ENCODE measurements at regions not wholly inside any gene's neighbourhood (a gene's known extent, or its start where the extent isn't known, plus 50 kb on each side); places are given as distances from the start of the nearest gene placed in this dataset.

DNA sequence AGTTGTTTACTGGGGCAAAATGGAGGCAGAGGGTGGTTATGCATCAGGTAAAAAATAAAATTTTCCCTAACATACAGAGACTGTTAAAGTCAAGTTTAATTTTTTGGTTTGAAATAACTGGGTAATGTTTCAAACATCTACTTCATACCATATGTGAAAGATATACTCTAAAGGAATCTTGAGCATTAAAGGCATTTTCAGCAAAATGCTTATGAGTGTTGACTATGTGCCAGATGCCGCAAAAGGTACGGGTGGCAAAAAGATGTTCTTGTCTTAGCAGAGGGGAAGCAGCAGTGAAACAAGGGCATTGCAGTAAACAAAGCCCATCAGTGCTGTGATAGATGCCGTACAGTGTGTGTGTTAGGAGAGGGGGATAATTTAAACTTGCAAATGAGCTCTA, 263.1 kb upstream of the ID2 start:
- CTCF ChIA-PET: interaction anchor here (0.6 to 0.8 kb wide), 2 partner anchors 172 to 992 kb away, joined by 3 read pairs; no protein-coding TSS in a partner anchor
- 88% methylated on average over 3 of the region's 3 CpGs for WGBS (ENCODE audit: missing lambda C conversion rate)

DNA sequence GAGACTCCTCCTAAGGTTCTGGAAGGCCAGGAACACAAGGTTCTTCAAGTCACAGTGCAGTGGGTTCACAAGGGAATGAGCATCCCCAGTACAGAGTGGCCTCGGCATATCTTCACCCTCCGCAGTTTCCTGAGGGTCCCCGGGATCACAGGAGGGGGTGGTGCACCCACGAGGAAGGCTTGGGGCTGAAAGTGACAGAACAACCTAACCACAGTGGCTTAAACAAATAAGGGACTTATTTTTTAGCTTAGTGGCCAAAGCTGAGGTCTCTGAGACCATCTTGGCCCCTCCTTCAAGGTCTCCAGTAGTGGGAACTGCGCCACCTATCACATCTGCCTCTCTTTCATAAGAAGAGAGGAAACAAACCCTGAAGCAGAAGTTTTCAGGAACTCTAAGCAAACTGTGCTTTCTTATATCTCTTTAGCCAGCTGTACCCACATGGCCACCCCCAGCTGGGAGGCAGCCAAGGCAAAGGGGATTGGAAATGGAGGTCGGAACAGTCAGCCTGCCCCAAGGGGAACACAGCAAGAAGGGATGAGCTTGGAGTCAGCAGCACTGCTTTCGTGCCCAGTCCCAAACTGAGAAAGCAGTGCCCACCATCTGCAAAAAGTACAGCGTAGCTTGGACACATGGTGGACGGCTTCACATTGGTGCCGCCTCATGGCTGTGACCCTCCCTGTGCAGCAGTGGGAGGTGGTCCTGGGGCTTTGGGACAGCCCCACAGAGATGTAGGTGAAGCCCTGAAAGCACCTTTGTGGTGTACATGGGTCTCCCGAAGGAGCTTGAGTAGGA, 260.0 kb upstream of the ID2 start:
- ATAC-seq: peak in 1 of 2 experiments; percentile 48; a peak in 2 of 6 replicates
- no peak overlapping the region for H3K4me2 ChIP-seq
- H3K27ac ChIP-seq: no peak overlapping the region
- H3K4me3 ChIP-seq: no peak overlapping the region
- no peaks in the 10 kb centered on the region for H3K4me1 ChIP-seq
- ChIA-PET CTCF (interaction anchor here (1.5 kb wide), 1 partner anchor 8 kb away, joined by 3 read pairs; no protein-coding TSS in a partner anchor), POLR2A (no interaction called here)
- 55% methylated on average over 11 of the region's 11 CpGs for WGBS (ENCODE audit: missing lambda C conversion rate)
- no peak for DNase-seq (ENCODE audit: low read depth in 1 of 2, low spot score in 1 of 2)
- no peaks in the 10 kb centered on the region for H3K9me3 ChIP-seq
- FAIRE-seq: no peak
- no peak for TF ChIP-seq RFX5 (IDR thresholded peaks at IDR 0.05)
- TF ChIP-seq, protein P1, sequence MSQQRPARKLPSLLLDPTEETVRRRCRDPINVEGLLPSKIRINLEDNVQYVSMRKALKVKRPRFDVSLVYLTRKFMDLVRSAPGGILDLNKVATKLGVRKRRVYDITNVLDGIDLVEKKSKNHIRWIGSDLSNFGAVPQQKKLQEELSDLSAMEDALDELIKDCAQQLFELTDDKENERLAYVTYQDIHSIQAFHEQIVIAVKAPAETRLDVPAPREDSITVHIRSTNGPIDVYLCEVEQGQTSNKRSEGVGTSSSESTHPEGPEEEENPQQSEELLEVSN (IDR thresholded peaks at IDR 0.05; ENCODE audit: borderline replicate concordance, low read depth): no peak
- no peak for TF ChIP-seq NPAS2 (CRISPR knock-in tag; IDR thresholded peaks at IDR 0.05; ENCODE audit: borderline replicate concordance)
- TF ChIP-seq CBX2 (IDR thresholded peaks at IDR 0.05; ENCODE audit: borderline replicate concordance, low read depth): no peak
- TF ChIP-seq, protein P2, sequence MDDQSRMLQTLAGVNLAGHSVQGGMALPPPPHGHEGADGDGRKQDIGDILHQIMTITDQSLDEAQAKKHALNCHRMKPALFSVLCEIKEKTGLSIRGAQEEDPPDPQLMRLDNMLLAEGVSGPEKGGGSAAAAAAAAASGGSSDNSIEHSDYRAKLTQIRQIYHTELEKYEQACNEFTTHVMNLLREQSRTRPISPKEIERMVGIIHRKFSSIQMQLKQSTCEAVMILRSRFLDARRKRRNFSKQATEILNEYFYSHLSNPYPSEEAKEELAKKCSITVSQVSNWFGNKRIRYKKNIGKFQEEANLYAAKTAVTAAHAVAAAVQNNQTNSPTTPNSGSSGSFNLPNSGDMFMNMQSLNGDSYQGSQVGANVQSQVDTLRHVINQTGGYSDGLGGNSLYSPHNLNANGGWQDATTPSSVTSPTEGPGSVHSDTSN (IDR thresholded peaks at IDR 0.05): no peak
- no peak for TF ChIP-seq HOXA7 (CRISPR knock-in tag; IDR thresholded peaks at IDR 0.05)
- no peak for TF ChIP-seq RARB (CRISPR knock-in tag; IDR thresholded peaks at IDR 0.05)
- no peak for TF ChIP-seq FOSB (CRISPR knock-in tag; IDR thresholded peaks at IDR 0.05)
- no peak for TF ChIP-seq HDAC2 (IDR thresholded peaks at IDR 0.05)
- TF ChIP-seq TFCP2L1 (CRISPR knock-in tag; IDR thresholded peaks at IDR 0.05): no peak
- TF ChIP-seq FOSL2 (IDR thresholded peaks at IDR 0.05): no peak
- no peak for TF ChIP-seq FOSL2 (CRISPR knock-in tag; IDR thresholded peaks at IDR 0.05)
- TF ChIP-seq GATA3 (IDR thresholded peaks at IDR 0.05; ENCODE audit: borderline replicate concordance): no peak

More for the DNA sequence above, 263.1 kb upstream of the ID2 start:
- TF ChIP-seq TFCP2L1 (CRISPR knock-in tag; IDR thresholded peaks at IDR 0.05): no peak
- TF ChIP-seq MAZ (IDR thresholded peaks at IDR 0.05; ENCODE audit: borderline replicate concordance, low read depth, low read length): no peak
- no peak for TF ChIP-seq MYC (IDR thresholded peaks at IDR 0.05; ENCODE audit: borderline replicate concordance, low read length)
- TF ChIP-seq HEYL (CRISPR knock-in tag; IDR thresholded peaks at IDR 0.05): no peak
- TF ChIP-seq RCOR1 (IDR thresholded peaks at IDR 0.05; ENCODE audit: low read depth, low read length): no peak
- no peak for TF ChIP-seq NR3C1 (IDR thresholded peaks at IDR 0.05)
- TF ChIP-seq CTCF (IDR thresholded peaks at IDR 0.05): no peak
- TF ChIP-seq FOSL2 (IDR thresholded peaks at IDR 0.05): no peak
- no peak for TF ChIP-seq FOSL2 (CRISPR knock-in tag; IDR thresholded peaks at IDR 0.05)
- TF ChIP-seq EHMT2 (IDR thresholded peaks at IDR 0.05; ENCODE audit: low read depth): no peak
- TF ChIP-seq, protein P3, sequence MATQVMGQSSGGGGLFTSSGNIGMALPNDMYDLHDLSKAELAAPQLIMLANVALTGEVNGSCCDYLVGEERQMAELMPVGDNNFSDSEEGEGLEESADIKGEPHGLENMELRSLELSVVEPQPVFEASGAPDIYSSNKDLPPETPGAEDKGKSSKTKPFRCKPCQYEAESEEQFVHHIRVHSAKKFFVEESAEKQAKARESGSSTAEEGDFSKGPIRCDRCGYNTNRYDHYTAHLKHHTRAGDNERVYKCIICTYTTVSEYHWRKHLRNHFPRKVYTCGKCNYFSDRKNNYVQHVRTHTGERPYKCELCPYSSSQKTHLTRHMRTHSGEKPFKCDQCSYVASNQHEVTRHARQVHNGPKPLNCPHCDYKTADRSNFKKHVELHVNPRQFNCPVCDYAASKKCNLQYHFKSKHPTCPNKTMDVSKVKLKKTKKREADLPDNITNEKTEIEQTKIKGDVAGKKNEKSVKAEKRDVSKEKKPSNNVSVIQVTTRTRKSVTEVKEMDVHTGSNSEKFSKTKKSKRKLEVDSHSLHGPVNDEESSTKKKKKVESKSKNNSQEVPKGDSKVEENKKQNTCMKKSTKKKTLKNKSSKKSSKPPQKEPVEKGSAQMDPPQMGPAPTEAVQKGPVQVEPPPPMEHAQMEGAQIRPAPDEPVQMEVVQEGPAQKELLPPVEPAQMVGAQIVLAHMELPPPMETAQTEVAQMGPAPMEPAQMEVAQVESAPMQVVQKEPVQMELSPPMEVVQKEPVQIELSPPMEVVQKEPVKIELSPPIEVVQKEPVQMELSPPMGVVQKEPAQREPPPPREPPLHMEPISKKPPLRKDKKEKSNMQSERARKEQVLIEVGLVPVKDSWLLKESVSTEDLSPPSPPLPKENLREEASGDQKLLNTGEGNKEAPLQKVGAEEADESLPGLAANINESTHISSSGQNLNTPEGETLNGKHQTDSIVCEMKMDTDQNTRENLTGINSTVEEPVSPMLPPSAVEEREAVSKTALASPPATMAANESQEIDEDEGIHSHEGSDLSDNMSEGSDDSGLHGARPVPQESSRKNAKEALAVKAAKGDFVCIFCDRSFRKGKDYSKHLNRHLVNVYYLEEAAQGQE (IDR thresholded peaks at IDR 0.05): no peak
- TF ChIP-seq FOSB (CRISPR knock-in tag; IDR thresholded peaks at IDR 0.05): no peak
- no peak for TF ChIP-seq CEBPB (IDR thresholded peaks at IDR 0.05)
- no peak for TF ChIP-seq NFE2L2 (conservative IDR thresholded peaks at IDR 0.05; ENCODE audit: low read length)
- TF ChIP-seq GATA3 (IDR thresholded peaks at IDR 0.05; ENCODE audit: borderline replicate concordance): no peak
- TF ChIP-seq MAFK (IDR thresholded peaks at IDR 0.05; ENCODE audit: partially characterized antibody): no peak
- TF ChIP-seq EHF (CRISPR knock-in tag; IDR thresholded peaks at IDR 0.05): no peak
- no peak for DNase-seq (ENCODE audit: low read depth in 1 of 2, low spot score in 1 of 2)
- POLR2A ChIA-PET: no interaction called here
- Histone ChIP-seq H3K4me1 (peaks cover 6% of the 10 kb centered on the region; the same call in 2 of the 3 replicates), H3K9me3 (no peaks in the 10 kb centered on the region), H3K27ac (no peak overlapping the region), H3K4me3 (no peak overlapping the region), H3K4me2 (no peak overlapping the region)
- no peak for ATAC-seq
- FAIRE-seq: no peak
